HL-60 (cell line): ENCODE measurements at regions not wholly inside any gene's neighbourhood (a gene's known extent, or its start where the extent isn't known, plus 50 kb on each side); places are given as distances from the start of the nearest gene placed in this dataset.
"Not testable (repeated sequence)": the region's sequence is repeated elsewhere in the genome, so short reads cannot be mapped to it uniquely, and the experiment has no call there.

Experiments
- CTCF ChIP-seq: IDR thresholded peaks from one replicate; pipeline ENCODE4 v1.5.1; 2011; ENCODE audit warnings: low read length, control low read depth, inconsistent platforms; ENCODE audit not compliant: insufficient read depth
- GABPA ChIP-seq: IDR thresholded peaks from 2 replicates; pipeline ENCODE4 v1.6.1; 2012; ENCODE audit warnings: low read depth

DNA sequence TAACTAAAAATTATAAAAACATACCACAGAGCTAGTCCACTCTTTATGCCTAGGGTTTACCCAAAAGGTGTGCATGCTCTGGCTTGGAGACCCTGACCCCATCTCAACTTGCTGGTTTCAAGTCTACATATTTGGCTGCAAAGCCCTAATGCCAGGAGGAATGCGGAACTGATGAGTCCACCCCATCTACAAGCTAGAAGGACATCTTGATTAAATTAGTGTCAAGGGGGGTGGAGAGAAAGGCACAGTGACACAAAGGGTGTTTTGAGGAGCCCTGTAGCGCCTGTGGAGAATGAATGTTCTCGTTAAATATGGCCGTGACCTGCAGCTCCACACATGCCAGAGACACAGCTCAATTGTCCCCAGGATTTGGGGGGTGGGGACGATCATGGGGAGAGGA is 104.1 kb upstream of the IKBKE start:
- not testable (repeated sequence) for TF ChIP-seq GABPA, CTCF
